OCI-LY7 (cell line): ENCODE measurements at regions not wholly inside any gene's neighbourhood (a gene's known extent, or its start where the extent isn't known, plus 50 kb on each side); places are given as distances from the start of the nearest gene placed in this dataset.

Experiments used
- BruUV-seq: library from RNA; stranded (reverse); fragments of 400-500 nt; replicated peaks from 2 replicates; lab custom pipeline; 2021; lab: Mats Ljungman, UMichigan
- CTCF ChIA-PET: fragments of 300-600 bp; sonication (Branson Sonifier 250); formaldehyde crosslinking; loops from one replicate; lab custom pipeline; 2022; ENCODE audit warnings: antibody characterized with exemption; ENCODE audit not compliant: unreplicated experiment; lab: Charles Lee
- POLR2A ChIA-PET: fragments of 300-600 bp; sonication (Branson Sonifier 250); formaldehyde crosslinking; loops from one replicate; lab custom pipeline; 2022; ENCODE audit warnings: antibody characterized with exemption; lab: Charles Lee
- DNase-seq: peaks from one replicate; pipeline ENCODE4 v3.0.0-alpha.2; 2015; ENCODE audit warnings: low spot score
- H2AFZ ChIP-seq: fragments of 200-600 bp; sonication (generic), shearing (Covaris generic); 2 replicates; pipeline ENCODE4 v1.6.1; 2014; ENCODE audit warnings: mild to moderate bottlenecking, antibody characterized with exemption, low read length, moderate library complexity
- H3K27ac ChIP-seq: fragments of 200-600 bp; sonication (generic); 2 replicates; pipeline ENCODE4 v1.5.1; 2014; ENCODE audit warnings: mixed run types, low read depth, mild to moderate bottlenecking, moderate library complexity, low read length, inconsistent platforms; ENCODE audit not compliant: poor library complexity, severe bottlenecking
- H3K36me3 ChIP-seq: fragments of 200-600 bp; sonication (generic); 2 replicates; pipeline ENCODE4 v1.6.1; 2014; ENCODE audit warnings: mild to moderate bottlenecking, antibody characterized with exemption, low read length, moderate library complexity, mixed read lengths; ENCODE audit not compliant: insufficient read depth
- H3K4me1 ChIP-seq: fragments of 200-600 bp; sonication (generic); 2 replicates; pipeline ENCODE4 v1.5.1; 2014; ENCODE audit warnings: mild to moderate bottlenecking, low read length; ENCODE audit not compliant: insufficient read depth, poor library complexity, severe bottlenecking
- H3K4me2 ChIP-seq: fragments of 200-600 bp; sonication (generic); 2 replicates; pipeline ENCODE4 v1.6.1; 2014; ENCODE audit warnings: mild to moderate bottlenecking, low read length
- H3K4me3 ChIP-seq: fragments of 200-600 bp; sonication (generic); 2 replicates; pipeline ENCODE4 v1.5.1; 2014; ENCODE audit warnings: mild to moderate bottlenecking, low read depth, low read length; ENCODE audit not compliant: poor library complexity, severe bottlenecking
- H3K79me2 ChIP-seq: fragments of 200-600 bp; sonication (generic); 2 replicates; pipeline ENCODE4 v1.6.1; 2016; ENCODE audit warnings: low read depth, mild to moderate bottlenecking, low read length, moderate library complexity, mixed read lengths; ENCODE audit not compliant: insufficient read depth
- H3K9me2 ChIP-seq: fragments of 200-600 bp; sonication (generic); 2 replicates; pipeline ENCODE4 v1.6.1; 2016; ENCODE audit warnings: mild to moderate bottlenecking, low read length, mixed read lengths; ENCODE audit not compliant: insufficient read depth
- H3K9me3 ChIP-seq: fragments of 200-600 bp; sonication (generic); 2 replicates; pipeline ENCODE4 v1.6.1; 2014; ENCODE audit warnings: mild to moderate bottlenecking, mixed run types, low read length, mixed read lengths
- H4K20me1 ChIP-seq: fragments of 200-600 bp; sonication (generic); 2 replicates; pipeline ENCODE4 v1.6.1; 2014; ENCODE audit warnings: mild to moderate bottlenecking, antibody characterized with exemption, low read length, moderate library complexity, mixed read lengths; ENCODE audit not compliant: insufficient read depth
- CTCF ChIP-seq: fragments of 200-600 bp; sonication (generic); conservative IDR thresholded peaks from 2 replicates; pipeline ENCODE4 v1.5.1; 2014; ENCODE audit warnings: mild to moderate bottlenecking, antibody characterized with exemption, low read length, moderate library complexity, mixed read lengths
- EZH2phosphoT487 ChIP-seq: fragments of 200-600 bp; sonication (generic); IDR thresholded peaks from 2 replicates; pipeline ENCODE4 v1.6.1; 2018; ENCODE audit warnings: low read depth, borderline replicate concordance, mild to moderate bottlenecking, mixed run types, antibody characterized with exemption, low read length, moderate library complexity, mixed read lengths
- intact Hi-C: fragments of 100-400 bp; cut with micrococcal nuclease; formaldehyde crosslinking; loops from one replicate; pipeline ENCODE4 v1.10.0; 2022; ENCODE audit not compliant: unreplicated experiment

- H3K4me3 ChIP-seq: no peak overlapping the region
- no peaks in the 10 kb centered on the region for H3K4me1 ChIP-seq
- DNase-seq: no peak
- H4K20me1 ChIP-seq: no peaks in the 10 kb centered on the region
- H3K9me3 ChIP-seq: no peaks in the 10 kb centered on the region
- no peaks in the 10 kb centered on the region for H3K79me2 ChIP-seq
- no TSS peak for BruUV-seq
- POLR2A ChIA-PET: interaction anchor here (0.6 kb wide), 1 partner anchor 732 kb away, joined by 3 read pairs; no protein-coding TSS in a partner anchor
- H3K27ac ChIP-seq: no peak overlapping the region
- TF ChIP-seq EZH2phosphoT487 (no peak), CTCF (no peak)
- intact Hi-C loops: no loop called here
- no peak overlapping the region for H3K4me2 ChIP-seq
- H2AFZ ChIP-seq: no peak overlapping the region
- CTCF ChIA-PET: no interaction called here
- H3K36me3 ChIP-seq: no peaks in the 10 kb centered on the region
- no peaks in the 10 kb centered on the region for H3K9me2 ChIP-seq
Observed at GRCh38 chrX:73134741-73135140, 55.4 kb upstream of the PABPC1L2A start.

GRCh38 chrX:73131877-73132276 lies 52.6 kb upstream of the PABPC1L2A start:
- Histone ChIP-seq H3K4me3 (no peak overlapping the region), H3K79me2 (no peaks in the 10 kb centered on the region), H3K4me2 (no peak overlapping the region), H3K4me1 (no peaks in the 10 kb centered on the region), H2AFZ (no peak overlapping the region), H3K27ac (no peak overlapping the region), H3K9me3 (no peaks in the 10 kb centered on the region), H4K20me1 (no peaks in the 10 kb centered on the region), H3K36me3 (no peaks in the 10 kb centered on the region), H3K9me2 (no peaks in the 10 kb centered on the region)
- no TSS peak for BruUV-seq
- no peak for TF ChIP-seq EZH2phosphoT487
- TF ChIP-seq CTCF: no peak
- POLR2A ChIA-PET: interaction anchor here (0.6 kb wide), 1 partner anchor 133 kb away, joined by 3 read pairs; no protein-coding TSS in a partner anchor
- CTCF ChIA-PET: no interaction called here
- intact Hi-C loops: no loop called here
- DNase-seq: no peak

- ChIA-PET CTCF (no interaction called here), POLR2A (no interaction called here)
- Histone ChIP-seq H3K4me2 (no peak overlapping the region), H3K4me3 (no peak overlapping the region), H3K4me1 (no peaks in the 10 kb centered on the region), H2AFZ (no peak overlapping the region), H4K20me1 (no peaks in the 10 kb centered on the region), H3K79me2 (no peaks in the 10 kb centered on the region), H3K36me3 (no peaks in the 10 kb centered on the region), H3K9me2 (no peaks in the 10 kb centered on the region), H3K27ac (no peak overlapping the region), H3K9me3 (no peaks in the 10 kb centered on the region)
- TF ChIP-seq EZH2phosphoT487 (no peak), CTCF (no peak)
- no TSS peak for BruUV-seq
- intact Hi-C loops: no loop called here
- DNase-seq: no peak
Observed at GRCh38 chrX:73131276-73131675, 52.0 kb upstream of the PABPC1L2A start.
